Activated T-cell treated with anti-CD3 and anti-CD28 coated beads, Interleukin-2, amount 50 U/mL, for 24 hours (primary cell): ENCODE measurements at regions not wholly inside any gene's neighbourhood (a gene's known extent, or its start where the extent isn't known, plus 50 kb on each side); places are given as distances from the start of the nearest gene placed in this dataset.

Source experiments
- DNase-seq: peaks from one replicate; pipeline ENCODE4 v3.0.0-alpha.2; 2020
- H3K27ac Mint-ChIP-seq: 2 replicates; pipeline ENCODE4 v1.8.0; 2020; ENCODE audit warnings: mild to moderate bottlenecking, mixed read lengths
- H3K27me3 Mint-ChIP-seq: 2 replicates; pipeline ENCODE4 v1.8.0; 2020; ENCODE audit warnings: mixed read lengths
- H3K36me3 Mint-ChIP-seq: 2 replicates; pipeline ENCODE4 v1.8.0; 2020; ENCODE audit warnings: low read depth, mixed read lengths
- H3K4me1 Mint-ChIP-seq: 2 replicates; pipeline ENCODE4 v1.8.0; 2020; ENCODE audit warnings: low read depth, mixed read lengths
- H3K4me3 Mint-ChIP-seq: 2 replicates; pipeline ENCODE4 v1.8.0; 2020; ENCODE audit warnings: mild to moderate bottlenecking, moderate library complexity, mixed read lengths
- H3K9me3 Mint-ChIP-seq: 2 replicates; pipeline ENCODE4 v1.8.0; 2020; ENCODE audit warnings: mixed read lengths

- Mint-ChIP-seq H3K36me3 (no peaks in the 10 kb centered on the region), H3K27ac (no peak overlapping the region), H3K27me3 (no peaks in the 10 kb centered on the region), H3K4me1 (peaks cover 22% of the 10 kb centered on the region), H3K4me3 (no peak overlapping the region), H3K9me3 (peaks cover 4% of the 10 kb centered on the region)
- no peak for DNase-seq
Measured at GRCh38 chr3:102102394-102102793, 253.1 kb downstream of the NFKBIZ start.

GRCh38 chr3:102104033-102104432 lies 254.7 kb downstream of the NFKBIZ start:
- Mint-ChIP-seq H3K36me3 (no peaks in the 10 kb centered on the region), H3K27me3 (no peaks in the 10 kb centered on the region), H3K9me3 (peaks cover 5% of the 10 kb centered on the region), H3K4me1 (peaks cover 22% of the 10 kb centered on the region), H3K4me3 (no peak overlapping the region), H3K27ac (no peak overlapping the region)
- no peak for DNase-seq

- Mint-ChIP-seq H3K27me3 (no peaks in the 10 kb centered on the region), H3K36me3 (no peaks in the 10 kb centered on the region), H3K4me1 (peaks cover 22% of the 10 kb centered on the region), H3K4me3 (no peak overlapping the region), H3K27ac (no peak overlapping the region), H3K9me3 (peaks cover 5% of the 10 kb centered on the region)
- no peak for DNase-seq
Measured at GRCh38 chr3:102105193-102105592, 255.9 kb downstream of the NFKBIZ start.

GRCh38 chr3:102106416-102107097 lies 257.2 kb downstream of the NFKBIZ start:
- no peak for DNase-seq
- H3K27me3 Mint-ChIP-seq: no peaks in the 10 kb centered on the region
- H3K4me1 Mint-ChIP-seq: peaks cover 22% of the 10 kb centered on the region
- H3K36me3 Mint-ChIP-seq: no peaks in the 10 kb centered on the region
- H3K4me3 Mint-ChIP-seq: no peak overlapping the region
- H3K27ac Mint-ChIP-seq: peak overlapping the region; percentile 2
- H3K9me3 Mint-ChIP-seq: peaks cover 8% of the 10 kb centered on the region

GRCh38 chr3:102112704-102113230 lies 263.5 kb downstream of the NFKBIZ start:
- H3K36me3 Mint-ChIP-seq: no peaks in the 10 kb centered on the region

GRCh38 chr3:102113421-102114041 lies 264.2 kb downstream of the NFKBIZ start:
- Mint-ChIP-seq H3K4me3 (no peak overlapping the region), H3K27me3 (no peaks in the 10 kb centered on the region), H3K36me3 (no peaks in the 10 kb centered on the region), H3K9me3 (peaks cover 11% of the 10 kb centered on the region), H3K4me1 (peaks cover 31% of the 10 kb centered on the region), H3K27ac (peak overlapping the region; percentile 65)
- no peak for DNase-seq

More at GRCh38 chr3:102112704-102113230, 263.5 kb downstream of the NFKBIZ start:
- Mint-ChIP-seq H3K4me3 (no peak overlapping the region), H3K4me1 (peaks cover 31% of the 10 kb centered on the region), H3K27me3 (no peaks in the 10 kb centered on the region), H3K9me3 (peaks cover 11% of the 10 kb centered on the region), H3K27ac (no peak overlapping the region)
- no peak for DNase-seq

- Mint-ChIP-seq H3K9me3 (peaks cover 10% of the 10 kb centered on the region), H3K27ac (peak overlapping the region; percentile 65), H3K4me1 (peaks cover 34% of the 10 kb centered on the region), H3K36me3 (no peaks in the 10 kb centered on the region), H3K4me3 (peak overlapping the region; percentile 4), H3K27me3 (no peaks in the 10 kb centered on the region)
- no peak for DNase-seq
Measured at GRCh38 chr3:102114264-102114979, 265.1 kb downstream of the NFKBIZ start.

- H3K9me3 Mint-ChIP-seq: peaks cover 31% of the 10 kb centered on the region
- H3K36me3 Mint-ChIP-seq: peaks cover 14% of the 10 kb centered on the region
- H3K27me3 Mint-ChIP-seq: no peaks in the 10 kb centered on the region
- H3K4me3 Mint-ChIP-seq: no peak overlapping the region
- DNase-seq: no peak
- no peak overlapping the region for H3K27ac Mint-ChIP-seq
- peaks cover 18% of the 10 kb centered on the region for H3K4me1 Mint-ChIP-seq
Measured at GRCh38 chr3:102122527-102122926, 273.2 kb downstream of the NFKBIZ start.

- peaks cover 18% of the 10 kb centered on the region for H3K4me1 Mint-ChIP-seq
- peaks cover 31% of the 10 kb centered on the region for H3K9me3 Mint-ChIP-seq
- no peak for DNase-seq
- H3K27me3 Mint-ChIP-seq: no peaks in the 10 kb centered on the region
- no peak overlapping the region for H3K27ac Mint-ChIP-seq
- peaks cover 14% of the 10 kb centered on the region for H3K36me3 Mint-ChIP-seq
- no peak overlapping the region for H3K4me3 Mint-ChIP-seq
Measured at GRCh38 chr3:102123590-102124190, 274.4 kb downstream of the NFKBIZ start.

GRCh38 chr3:102124282-102124681 lies 275.0 kb downstream of the NFKBIZ start:
- Mint-ChIP-seq H3K27ac (no peak overlapping the region), H3K4me3 (no peak overlapping the region), H3K9me3 (peaks cover 31% of the 10 kb centered on the region), H3K27me3 (no peaks in the 10 kb centered on the region), H3K36me3 (peaks cover 14% of the 10 kb centered on the region), H3K4me1 (peaks cover 14% of the 10 kb centered on the region)
- no peak for DNase-seq

GRCh38 chr3:102124704-102125103 lies 275.4 kb downstream of the NFKBIZ start:
- H3K27me3 Mint-ChIP-seq: no peaks in the 10 kb centered on the region
- H3K27ac Mint-ChIP-seq: no peak overlapping the region
- H3K4me1 Mint-ChIP-seq: peaks cover 16% of the 10 kb centered on the region
- H3K9me3 Mint-ChIP-seq: peaks cover 31% of the 10 kb centered on the region
- peaks cover 14% of the 10 kb centered on the region for H3K36me3 Mint-ChIP-seq
- no peak overlapping the region for H3K4me3 Mint-ChIP-seq
- no peak for DNase-seq

GRCh38 chr3:102125197-102125993 lies 276.1 kb downstream of the NFKBIZ start:
- no peak for DNase-seq
- no peak overlapping the region for H3K4me3 Mint-ChIP-seq
- H3K9me3 Mint-ChIP-seq: peaks cover 31% of the 10 kb centered on the region
- H3K27ac Mint-ChIP-seq: no peak overlapping the region
- peaks cover 14% of the 10 kb centered on the region for H3K36me3 Mint-ChIP-seq
- peaks cover 23% of the 10 kb centered on the region for H3K4me1 Mint-ChIP-seq
- H3K27me3 Mint-ChIP-seq: no peaks in the 10 kb centered on the region

- Mint-ChIP-seq H3K4me1 (peaks cover 29% of the 10 kb centered on the region), H3K27me3 (no peaks in the 10 kb centered on the region), H3K4me3 (no peak overlapping the region), H3K27ac (no peak overlapping the region), H3K9me3 (peaks cover 29% of the 10 kb centered on the region), H3K36me3 (peaks cover 14% of the 10 kb centered on the region)
- DNase-seq: no peak
Measured at GRCh38 chr3:102125994-102126368, 276.7 kb downstream of the NFKBIZ start.
